Breast epithelium (tissue), 4 donors: ENCODE measurements at regions not wholly inside any gene's neighbourhood (a gene's known extent, or its start where the extent isn't known, plus 50 kb on each side); places are given as distances from the start of the nearest gene placed in this dataset.

Source experiments
- DNase-seq, 2 donors: peaks; one replicate each; pipeline ENCODE4 v3.0.0-alpha.2; 2019; ENCODE audit warnings: low spot score in 2 of 2
- H3K27ac ChIP-seq, 2 donors: fragments of 200-600 bp; sonication (generic) in 1 of 2; one replicate each; pipeline ENCODE4 v1.5.1; 2016 to 2019; ENCODE audit warnings: mild to moderate bottlenecking in 1 of 2
- H3K27me3 ChIP-seq, 2 donors: fragments of 200-600 bp; sonication (generic) in 1 of 2; one replicate each; pipeline versions ENCODE4 v1.5.1 to v1.6.0; 2017 to 2019; ENCODE audit warnings: control low read depth in 1 of 2, mild to moderate bottlenecking in 1 of 2
- H3K36me3 ChIP-seq: fragments of 200-600 bp; one replicate; pipeline ENCODE4 v1.5.1; 2019
- H3K4me1 ChIP-seq, 2 donors: fragments of 200-600 bp; sonication (generic); one replicate each; pipeline ENCODE4 v1.5.1; 2016 to 2019; ENCODE audit warnings: control low read depth in 1 of 2
- H3K4me3 ChIP-seq, 3 donors: fragments of 200-600 bp; sonication (generic); 1 replicate in 2 of 3; 2 replicates in 1 of 3; pipeline ENCODE4 v1.5.1; 2016 to 2019; ENCODE audit warnings: mild to moderate bottlenecking in 3 of 3, moderate library complexity in 2 of 3
- H3K9me3 ChIP-seq, 2 donors: fragments of 200-600 bp; sonication (generic) in 1 of 2; one replicate each; pipeline ENCODE4 v1.5.1; 2016 to 2019; ENCODE audit warnings: control low read depth in 1 of 2
- POLR2A ChIP-seq: fragments of 450-650 bp; IDR thresholded peaks from one replicate; pipeline ENCODE4 v1.6.1; 2016; ENCODE audit warnings: antibody characterized with exemption, mild to moderate bottlenecking, moderate library complexity
- POLR2AphosphoS5 ChIP-seq, 3 donors: sonication (generic); formaldehyde crosslinking; IDR thresholded peaks; one replicate each; pipeline ENCODE4 v1.6.1; 2017; ENCODE audit warnings: antibody characterized with exemption in 3 of 3
- intact Hi-C: fragments of 100-400 bp; cut with DNase I; formaldehyde crosslinking; loops from one replicate; pipeline ENCODE4 v1.15.1; 2023; ENCODE audit warnings: low total_unique reads
- TF ChIP-seq, protein P1 (sequence below), 3 donors: fragments of 450-650 bp; IDR thresholded peaks; one replicate each; pipeline ENCODE4 v1.5.1; 2016 to 2017; ENCODE audit warnings: antibody characterized with exemption in 3 of 3, mild to moderate bottlenecking in 3 of 3, moderate library complexity in 3 of 3

DNA sequence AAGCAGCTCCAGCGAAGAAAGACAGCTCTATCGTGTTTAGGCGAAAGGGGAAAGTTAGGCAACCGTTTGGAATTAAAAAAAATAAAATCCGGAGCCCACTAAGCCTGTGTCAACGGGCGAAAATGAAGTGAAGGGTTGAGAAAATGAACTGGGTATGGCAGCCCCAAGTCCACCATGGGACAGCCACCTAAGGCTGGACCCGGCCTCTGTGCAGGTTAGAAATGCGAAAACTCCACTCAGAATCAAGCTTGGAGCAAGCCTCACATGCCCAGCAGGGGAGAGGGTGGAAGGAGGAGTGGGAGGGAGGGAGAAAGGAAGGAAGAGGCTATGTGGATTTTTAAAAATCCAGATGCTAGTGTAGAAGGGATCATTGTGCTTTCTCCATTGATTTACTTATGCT, 101.2 kb downstream of the IRS2 start:
- no peaks in the 10 kb centered on the region for H3K9me3 ChIP-seq
- TF ChIP-seq POLR2AphosphoS5 (IDR thresholded peaks at IDR 0.05) = no peak
- TF ChIP-seq POLR2A = no peak

DNA sequence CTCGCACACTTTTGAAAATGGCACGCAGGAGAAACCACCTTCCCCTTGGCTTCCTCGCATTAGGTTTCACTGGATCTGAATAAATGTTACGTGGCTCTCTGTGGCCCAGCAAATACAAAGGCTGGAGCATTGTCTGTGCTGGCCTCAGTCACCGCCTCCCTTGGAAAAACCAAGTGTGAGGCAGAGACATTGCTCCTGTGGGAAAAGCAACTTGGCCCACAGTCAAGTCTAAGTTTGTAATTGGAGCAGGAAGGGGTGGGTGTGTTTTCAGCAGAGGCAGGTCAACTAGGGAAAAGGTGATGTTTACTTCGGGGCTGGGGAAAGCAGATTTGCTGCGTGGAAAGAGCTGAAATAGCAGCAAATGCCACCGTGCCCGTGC, 101.6 kb downstream of the IRS2 start:
- peak overlapping the region in 2 of 3 donors; percentile 17 to 53 for H3K4me3 ChIP-seq
- no peaks in the 10 kb centered on the region for H3K36me3 ChIP-seq
- H3K9me3 ChIP-seq = no peaks in the 10 kb centered on the region
- no peaks in the 10 kb centered on the region for H3K27me3 ChIP-seq
- peak overlapping the region; percentile 56 to 77 for H3K27ac ChIP-seq
- H3K4me1 ChIP-seq = peaks cover 0 to 3% of the 10 kb centered on the region in 2 donors
- intact Hi-C loops = loop anchor here (5.0 kb wide), 1 partner anchor 92 kb away; no protein-coding TSS in a partner anchor
- peak in 1 of 2 donors; percentile 26 for DNase-seq
- TF ChIP-seq, protein P1, sequence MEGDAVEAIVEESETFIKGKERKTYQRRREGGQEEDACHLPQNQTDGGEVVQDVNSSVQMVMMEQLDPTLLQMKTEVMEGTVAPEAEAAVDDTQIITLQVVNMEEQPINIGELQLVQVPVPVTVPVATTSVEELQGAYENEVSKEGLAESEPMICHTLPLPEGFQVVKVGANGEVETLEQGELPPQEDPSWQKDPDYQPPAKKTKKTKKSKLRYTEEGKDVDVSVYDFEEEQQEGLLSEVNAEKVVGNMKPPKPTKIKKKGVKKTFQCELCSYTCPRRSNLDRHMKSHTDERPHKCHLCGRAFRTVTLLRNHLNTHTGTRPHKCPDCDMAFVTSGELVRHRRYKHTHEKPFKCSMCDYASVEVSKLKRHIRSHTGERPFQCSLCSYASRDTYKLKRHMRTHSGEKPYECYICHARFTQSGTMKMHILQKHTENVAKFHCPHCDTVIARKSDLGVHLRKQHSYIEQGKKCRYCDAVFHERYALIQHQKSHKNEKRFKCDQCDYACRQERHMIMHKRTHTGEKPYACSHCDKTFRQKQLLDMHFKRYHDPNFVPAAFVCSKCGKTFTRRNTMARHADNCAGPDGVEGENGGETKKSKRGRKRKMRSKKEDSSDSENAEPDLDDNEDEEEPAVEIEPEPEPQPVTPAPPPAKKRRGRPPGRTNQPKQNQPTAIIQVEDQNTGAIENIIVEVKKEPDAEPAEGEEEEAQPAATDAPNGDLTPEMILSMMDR (IDR thresholded peaks at IDR 0.05) = no peak
- no peak for TF ChIP-seq POLR2A
- TF ChIP-seq POLR2AphosphoS5 (IDR thresholded peaks at IDR 0.05) = no peak

More for the DNA sequence above, 101.2 kb downstream of the IRS2 start:
- peak overlapping the region; percentile 56 to 77 for H3K27ac ChIP-seq
- no peaks in the 10 kb centered on the region for H3K36me3 ChIP-seq
- peaks cover 0 to 3% of the 10 kb centered on the region in 2 donors for H3K4me1 ChIP-seq
- H3K4me3 ChIP-seq = peak overlapping the region in 2 of 3 donors; percentile 17 to 53
- no peaks in the 10 kb centered on the region for H3K27me3 ChIP-seq
- intact Hi-C loops = loop anchor here (5.0 kb wide), 1 partner anchor 92 kb away; no protein-coding TSS in a partner anchor
- no peak for DNase-seq

DNA sequence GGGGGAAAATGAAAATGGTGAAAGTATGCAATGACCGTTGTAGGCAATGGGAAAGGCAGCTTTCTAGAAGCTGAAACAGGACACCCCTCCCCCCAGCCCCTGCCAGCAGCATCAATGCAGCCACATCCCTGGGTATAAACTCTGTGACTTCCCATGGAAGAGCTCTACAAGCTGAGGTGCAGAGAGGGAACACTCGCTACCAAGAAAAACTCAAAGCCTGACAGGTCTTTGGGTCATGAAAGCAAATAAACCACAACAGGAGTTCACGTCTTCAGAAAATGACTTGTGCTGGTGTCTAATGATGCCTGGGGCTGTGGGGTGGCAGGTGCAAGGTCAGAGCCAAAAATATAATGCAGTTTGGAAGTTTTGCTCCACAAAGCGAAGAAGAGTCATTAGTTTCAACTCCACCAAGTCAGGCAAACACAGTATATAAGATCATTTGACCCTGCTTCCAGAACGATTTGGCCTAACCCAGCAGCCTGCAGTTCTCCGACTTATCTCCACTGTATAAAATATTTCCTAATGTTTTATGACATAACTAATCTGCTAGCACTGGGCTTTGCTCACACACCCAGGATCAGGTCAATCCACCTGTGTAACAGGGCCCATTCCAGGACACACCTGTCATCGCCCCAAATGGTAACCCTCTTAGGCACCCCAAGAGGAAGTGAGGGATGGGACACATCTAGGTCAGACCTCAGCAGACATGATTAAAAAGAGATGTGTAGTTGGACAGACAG, 102.1 kb downstream of the IRS2 start:
- H3K4me3 ChIP-seq = peak overlapping the region in 2 of 3 donors; percentile 17 to 53
- TF ChIP-seq POLR2AphosphoS5 (IDR thresholded peaks at IDR 0.05) (no peak), POLR2A (no peak)
- TF ChIP-seq, protein P1 (IDR thresholded peaks at IDR 0.05) = no peak
- H3K27ac ChIP-seq = peak overlapping the region; percentile 56 to 77
- no peaks in the 10 kb centered on the region for H3K27me3 ChIP-seq
- intact Hi-C loops = no loop called here
- H3K9me3 ChIP-seq = no peaks in the 10 kb centered on the region
- peaks cover 0 to 3% of the 10 kb centered on the region in 2 donors for H3K4me1 ChIP-seq
- H3K36me3 ChIP-seq = no peaks in the 10 kb centered on the region
- no peak for DNase-seq

DNA sequence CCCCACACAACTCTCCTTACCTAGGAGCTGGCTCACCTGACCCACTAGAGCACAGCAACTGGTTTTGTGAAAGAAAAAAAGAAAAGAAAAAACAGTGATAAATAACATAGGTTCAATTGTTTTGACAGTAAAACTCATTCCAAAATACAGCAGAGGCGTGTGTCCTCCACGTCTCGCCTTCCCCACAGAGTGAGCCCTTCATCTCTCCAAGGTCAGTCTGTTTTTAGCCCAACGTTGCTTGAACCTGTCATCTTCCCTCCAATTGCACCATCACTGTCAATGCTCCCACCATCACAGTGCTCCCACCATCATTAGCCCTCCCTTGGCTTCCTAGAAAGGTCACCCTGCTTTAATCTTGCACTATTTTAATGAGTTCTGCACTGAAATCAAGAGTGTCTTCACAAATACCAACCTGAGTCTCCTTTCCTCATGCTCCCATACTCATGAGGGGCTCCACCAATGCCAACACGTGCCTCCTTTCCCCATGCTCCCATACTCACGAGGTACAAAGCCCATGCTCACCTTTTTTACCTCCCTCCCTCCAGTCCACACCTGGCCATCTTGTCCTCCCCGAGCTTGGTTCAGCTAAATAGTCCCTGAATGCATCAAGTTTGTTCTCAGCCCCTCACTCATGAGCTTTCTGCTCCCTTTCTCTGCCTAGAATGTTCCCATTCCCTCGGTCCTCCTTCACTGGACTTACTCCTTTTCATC, 103.7 kb downstream of the IRS2 start:
- no peak overlapping the region for H3K27ac ChIP-seq
- no peaks in the 10 kb centered on the region for H3K27me3 ChIP-seq
- H3K9me3 ChIP-seq = no peaks in the 10 kb centered on the region
- no peak for TF ChIP-seq POLR2AphosphoS5 (IDR thresholded peaks at IDR 0.05)
- TF ChIP-seq, protein P1 (IDR thresholded peaks at IDR 0.05) = no peak
- TF ChIP-seq POLR2A = no peak
- intact Hi-C loops = no loop called here
- H3K4me3 ChIP-seq = no peak overlapping the region
- H3K36me3 ChIP-seq = no peaks in the 10 kb centered on the region
- DNase-seq = no peak
- peaks cover 0 to 3% of the 10 kb centered on the region in 2 donors for H3K4me1 ChIP-seq

DNA sequence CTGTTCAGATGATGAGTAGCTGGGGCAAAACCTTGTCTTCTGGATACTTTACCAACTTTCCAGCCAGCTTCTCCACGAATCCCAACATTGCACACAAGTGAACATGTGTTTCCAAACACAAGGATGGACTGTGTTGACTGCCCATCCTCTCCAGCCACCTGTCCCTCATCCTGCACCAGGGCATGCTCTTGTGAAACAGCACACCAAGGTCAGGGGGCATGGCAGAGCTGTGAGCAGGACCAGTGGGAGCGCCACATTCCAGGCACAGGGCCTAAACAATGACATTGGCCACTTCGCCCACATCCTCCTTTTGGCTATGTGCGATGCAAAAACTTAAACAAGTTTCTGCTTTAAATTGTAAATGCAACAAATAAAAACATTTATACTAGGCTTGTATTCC, 105.5 kb downstream of the IRS2 start:
- H3K36me3 ChIP-seq = no peaks in the 10 kb centered on the region

More for the DNA sequence above, 105.5 kb downstream of the IRS2 start:
- DNase-seq = no peak
- no peaks in the 10 kb centered on the region for H3K27me3 ChIP-seq
- H3K9me3 ChIP-seq = no peaks in the 10 kb centered on the region
- intact Hi-C loops = no loop called here
- no peak for TF ChIP-seq POLR2AphosphoS5 (IDR thresholded peaks at IDR 0.05)
- TF ChIP-seq, protein P1 (IDR thresholded peaks at IDR 0.05) = no peak
- TF ChIP-seq POLR2A = no peak
- peaks cover 0 to 3% of the 10 kb centered on the region in 2 donors for H3K4me1 ChIP-seq
- H3K27ac ChIP-seq = no peak overlapping the region
- no peak overlapping the region for H3K4me3 ChIP-seq
